BJ (cell line): ENCODE measurements at regions not wholly inside any gene's neighbourhood (a gene's known extent, or its start where the extent isn't known, plus 50 kb on each side); places are given as distances from the start of the nearest gene placed in this dataset.

Experiments
- CTCF ChIA-PET: fragments of 350-600 bp; formaldehyde crosslinking; extraction: SDS; loops from one replicate; lab custom pipeline; 2021; ENCODE audit warnings: antibody characterized with exemption, inconsistent platforms; lab: Yijun Ruan, JAX
- POLR2A ChIA-PET: fragments of 300-600 bp; sonication (Branson Sonifier 250); formaldehyde crosslinking; extraction: SDS; loops from one replicate; lab custom pipeline; 2021; ENCODE audit warnings: antibody characterized with exemption; lab: Charles Lee
- DNase-seq: peaks from one replicate; pipeline ENCODE4 v3.0.0-alpha.2; 2011; ENCODE audit warnings: low read depth
- H3K27me3 ChIP-seq: 2 replicates; pipeline ENCODE4 v1.6.0; 2011; ENCODE audit warnings: low read length; ENCODE audit not compliant: control insufficient read depth, insufficient read depth
- H3K36me3 ChIP-seq: 2 replicates; pipeline ENCODE4 v1.5.1; 2011; ENCODE audit warnings: low read length; ENCODE audit not compliant: control insufficient read depth, insufficient read depth
- H3K4me3 ChIP-seq: 2 replicates; pipeline ENCODE4 v1.5.1; 2011; ENCODE audit warnings: low read depth, mild to moderate bottlenecking, control low read depth, low read length
- CTCF ChIP-seq: IDR thresholded peaks from 2 replicates; pipeline ENCODE4 v1.5.1; 2011; ENCODE audit warnings: low read depth, mild to moderate bottlenecking, control low read depth, inconsistent platforms, low read length, moderate library complexity; ENCODE audit not compliant: insufficient read depth

DNA sequence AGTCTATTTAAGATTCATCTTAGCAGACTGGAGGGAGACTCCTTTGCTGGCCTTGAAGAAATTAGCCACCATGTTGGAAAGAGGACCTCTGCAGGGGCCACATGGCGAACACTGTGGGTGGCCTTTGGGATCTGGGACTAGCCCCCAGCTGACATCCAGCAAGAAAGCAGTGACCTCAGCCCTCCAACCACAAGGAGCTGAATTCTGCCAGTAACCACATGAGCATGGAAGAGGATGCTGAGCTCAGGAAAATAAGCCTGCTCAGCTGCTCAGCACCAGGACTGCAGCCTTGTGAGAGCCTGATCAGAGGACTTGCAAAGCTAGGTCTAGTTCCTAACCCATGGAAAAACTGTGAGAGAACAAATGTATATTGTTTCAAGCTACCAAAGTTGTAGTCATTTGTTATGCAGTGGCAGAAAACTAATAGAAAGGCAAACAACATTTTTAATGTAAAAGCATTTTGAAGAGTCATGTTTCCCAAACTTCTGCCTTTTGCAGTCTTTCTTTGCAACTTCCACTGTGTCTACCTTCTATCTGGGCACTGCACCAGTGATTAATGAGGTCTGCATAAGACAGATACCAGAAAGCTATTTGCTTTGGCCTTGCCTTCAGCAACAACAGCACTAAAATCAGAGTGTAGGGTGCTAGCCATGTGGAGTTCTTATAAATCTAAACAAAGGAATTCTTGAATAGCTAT lies 183.7 kb downstream of the FGFR2 start:
- CTCF ChIA-PET = no interaction called here

GRCh38 chr10:121415063-121415399 lies 183.2 kb downstream of the FGFR2 start:
- TF ChIP-seq CTCF = no peak
- POLR2A ChIA-PET = no interaction called here
- Histone ChIP-seq H3K27me3 (no peaks in the 10 kb centered on the region), H3K4me3 (no peak overlapping the region), H3K36me3 (no peaks in the 10 kb centered on the region)
- CTCF ChIA-PET = no interaction called here
- no peak for DNase-seq

More for the DNA sequence above, 183.7 kb downstream of the FGFR2 start:
- TF ChIP-seq CTCF = no peak
- POLR2A ChIA-PET = no interaction called here
- no peaks in the 10 kb centered on the region for H3K36me3 ChIP-seq
- no peaks in the 10 kb centered on the region for H3K27me3 ChIP-seq
- no peak overlapping the region for H3K4me3 ChIP-seq
- no peak for DNase-seq

GRCh38 chr10:121416071-121416470 lies 182.2 kb downstream of the FGFR2 start:
- no peak for DNase-seq
- ChIA-PET CTCF (no interaction called here), POLR2A (no interaction called here)
- Histone ChIP-seq H3K36me3 (no peaks in the 10 kb centered on the region), H3K27me3 (no peaks in the 10 kb centered on the region), H3K4me3 (no peak overlapping the region)
- TF ChIP-seq CTCF = no peak

DNA sequence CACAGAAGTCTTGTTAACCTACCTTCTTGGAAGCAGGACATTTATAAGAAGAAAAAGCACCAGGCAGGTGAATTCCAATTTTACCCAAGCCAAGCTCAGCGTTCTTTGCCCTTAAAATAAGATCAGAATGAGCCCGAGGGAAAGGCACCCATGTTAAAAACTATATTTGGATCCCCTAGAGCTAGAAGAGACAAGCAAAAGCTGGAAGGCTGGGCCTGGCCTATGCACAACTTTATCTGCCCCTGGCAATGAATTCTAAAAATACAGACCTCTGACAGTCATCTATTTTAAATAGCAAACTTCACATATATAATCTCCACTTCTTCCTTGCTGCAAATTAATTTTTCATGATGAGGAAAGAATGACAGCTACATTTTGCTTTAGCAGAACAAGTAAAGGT lies 180.9 kb downstream of the FGFR2 start:
- Histone ChIP-seq H3K27me3 (no peaks in the 10 kb centered on the region), H3K36me3 (no peaks in the 10 kb centered on the region), H3K4me3 (no peak overlapping the region)
- CTCF ChIA-PET = no interaction called here
- POLR2A ChIA-PET = no interaction called here
- TF ChIP-seq CTCF = no peak
- DNase-seq = no peak

- ChIA-PET CTCF (no interaction called here), POLR2A (no interaction called here)
- no peak for TF ChIP-seq CTCF
- Histone ChIP-seq H3K4me3 (no peak overlapping the region), H3K36me3 (no peaks in the 10 kb centered on the region), H3K27me3 (no peaks in the 10 kb centered on the region)
- DNase-seq = no peak
These were observed 180.0 kb downstream of the FGFR2 start for GRCh38 chr10:121418126-121418777.
